Esophagus (tissue), 2 donors: ENCODE measurements at regions not wholly inside any gene's neighbourhood (a gene's known extent, or its start where the extent isn't known, plus 50 kb on each side); places are given as distances from the start of the nearest gene placed in this dataset.
"Not testable (repeated sequence)": the region's sequence is repeated elsewhere in the genome, so short reads cannot be mapped to it uniquely, and the experiment has no call there.

Source experiments
- H3K27ac ChIP-seq, 2 donors: one replicate each; pipeline ENCODE4 v1.5.1; 2013; ENCODE audit warnings: low read depth in 2 of 2, mild to moderate bottlenecking in 2 of 2, inconsistent platforms in 1 of 2, low read length in 1 of 2, moderate library complexity in 1 of 2
- H3K27me3 ChIP-seq, 2 donors: one replicate each; pipeline ENCODE4 v1.6.1; 2013; ENCODE audit warnings: low read length in 2 of 2, control low read depth in 1 of 2, mild to moderate bottlenecking in 1 of 2; ENCODE audit not compliant: insufficient read depth in 2 of 2, control insufficient read depth in 1 of 2
- H3K36me3 ChIP-seq, 2 donors: one replicate each; pipeline ENCODE4 v1.6.1; 2013; ENCODE audit warnings: low read length in 1 of 2; ENCODE audit not compliant: control insufficient read depth in 2 of 2, insufficient read depth in 2 of 2
- H3K4me1 ChIP-seq, 2 donors: one replicate each; pipeline ENCODE4 v1.6.1; 2013; ENCODE audit warnings: low read length in 1 of 2; ENCODE audit not compliant: control insufficient read depth in 2 of 2, insufficient read depth in 2 of 2
- H3K4me3 ChIP-seq, 2 donors: one replicate each; pipeline ENCODE4 v1.5.1; 2013; ENCODE audit warnings: low read length in 2 of 2, mild to moderate bottlenecking in 2 of 2, low read depth in 1 of 2, moderate library complexity in 1 of 2
- H3K9me3 ChIP-seq, 2 donors: one replicate each; pipeline ENCODE4 v1.6.1; 2013; ENCODE audit warnings: mild to moderate bottlenecking in 2 of 2, low read depth in 1 of 2, low read length in 1 of 2, moderate library complexity in 1 of 2; ENCODE audit not compliant: control insufficient read depth in 2 of 2, insufficient read depth in 1 of 2
- WGBS, 2 donors: extraction: QIAGEN DNeasy Blood & Tissue Kit; methylation state at CpG; one replicate each; pipeline ENCODE4 v1.1.7; 2013; 5-methylcytosine and 5-hydroxymethylcytosine counted together
- donor health status: healthy with polysubstance abuse.
- donor health status: Bipolar disorder and iron deficiency.

GRCh38 chrX:138859421-138859820, 147.9 kb upstream of the FGF13 start:
- 59 to 70% methylated on average over 2 of the region's 2 CpGs for WGBS, 2 donors
- Histone ChIP-seq H3K27ac (no peak overlapping the region), H3K36me3 (no peaks in the 10 kb centered on the region), H3K4me3 (no peak overlapping the region), H3K27me3 (peaks cover 0 to 2% of the 10 kb centered on the region in 2 donors), H3K4me1 (no peaks in the 10 kb centered on the region), H3K9me3 (no peaks in the 10 kb centered on the region)

GRCh38 chrX:138858951-138859350, 147.4 kb upstream of the FGF13 start:
- H3K9me3 ChIP-seq: no peaks in the 10 kb centered on the region
- H3K4me3 ChIP-seq: no peak overlapping the region
- no peaks in the 10 kb centered on the region for H3K4me1 ChIP-seq
- 45 to 74% methylated on average over 4 of the region's 4 CpGs for WGBS, 2 donors
- peaks cover 0 to 2% of the 10 kb centered on the region in 2 donors for H3K27me3 ChIP-seq
- H3K27ac ChIP-seq: no peak overlapping the region
- H3K36me3 ChIP-seq: no peaks in the 10 kb centered on the region

- no peaks in the 10 kb centered on the region for H3K4me1 ChIP-seq
- 9 to 37% methylated on average over 4 of the region's 4 CpGs for WGBS, 2 donors
- H3K27ac ChIP-seq: no peak overlapping the region
- no peaks in the 10 kb centered on the region for H3K36me3 ChIP-seq
- no peaks in the 10 kb centered on the region for H3K9me3 ChIP-seq
- H3K4me3 ChIP-seq: no peak overlapping the region
- peaks cover 0 to 2% of the 10 kb centered on the region in 2 donors for H3K27me3 ChIP-seq
These were observed 146.9 kb upstream of the FGF13 start for GRCh38 chrX:138858438-138858837.

- H3K9me3 ChIP-seq: no peaks in the 10 kb centered on the region
- peaks cover 0 to 2% of the 10 kb centered on the region in 2 donors for H3K27me3 ChIP-seq
- 62 to 72% methylated on average over 12 of the region's 12 CpGs for WGBS, 2 donors
- H3K27ac ChIP-seq: no peak overlapping the region
- H3K4me3 ChIP-seq: no peak overlapping the region
- no peaks in the 10 kb centered on the region for H3K36me3 ChIP-seq
- no peaks in the 10 kb centered on the region for H3K4me1 ChIP-seq
These were observed 145.5 kb upstream of the FGF13 start for GRCh38 chrX:138856881-138857604.

- Histone ChIP-seq H3K9me3 (no peaks in the 10 kb centered on the region), H3K27ac (no peak overlapping the region), H3K27me3 (peaks cover 0 to 2% of the 10 kb centered on the region in 2 donors), H3K4me1 (no peaks in the 10 kb centered on the region), H3K4me3 (no peak overlapping the region), H3K36me3 (no peaks in the 10 kb centered on the region)
- WGBS, 2 donors: 22 to 44% methylated on average over 2 of the region's 2 CpGs
These were observed 142.4 kb upstream of the FGF13 start for GRCh38 chrX:138853936-138854335.

- no peaks in the 10 kb centered on the region for H3K27me3 ChIP-seq
- 83 to 88% methylated on average over 2 of the region's 2 CpGs for WGBS, 2 donors
- no peak overlapping the region for H3K27ac ChIP-seq
- H3K9me3 ChIP-seq: no peaks in the 10 kb centered on the region
- no peaks in the 10 kb centered on the region for H3K36me3 ChIP-seq
- no peak overlapping the region for H3K4me3 ChIP-seq
- no peaks in the 10 kb centered on the region for H3K4me1 ChIP-seq
These were observed 138.0 kb upstream of the FGF13 start for GRCh38 chrX:138849521-138849920.

- H3K27me3 ChIP-seq: no peaks in the 10 kb centered on the region
- no peaks in the 10 kb centered on the region for H3K36me3 ChIP-seq
- no peak overlapping the region for H3K27ac ChIP-seq
- no peaks in the 10 kb centered on the region for H3K9me3 ChIP-seq
- H3K4me3 ChIP-seq: no peak overlapping the region
- 49 to 56% methylated on average over 3 of the region's 3 CpGs for WGBS, 2 donors
- H3K4me1 ChIP-seq: no peaks in the 10 kb centered on the region
These were observed 136.4 kb upstream of the FGF13 start for GRCh38 chrX:138847930-138848329.

- no peaks in the 10 kb centered on the region for H3K36me3 ChIP-seq
- H3K27me3 ChIP-seq: peaks cover 0 to 4% of the 10 kb centered on the region in 2 donors
- no peak overlapping the region for H3K4me3 ChIP-seq
- no peaks in the 10 kb centered on the region for H3K4me1 ChIP-seq
- H3K9me3 ChIP-seq: no peaks in the 10 kb centered on the region
- 46 to 55% methylated on average over 3 of the region's 3 CpGs for WGBS, 2 donors
- no peak overlapping the region for H3K27ac ChIP-seq
These were observed 134.3 kb upstream of the FGF13 start for GRCh38 chrX:138845786-138846185.

GRCh38 chrX:138807400-138807799, 95.9 kb upstream of the FGF13 start:
- not testable (repeated sequence) for H3K27ac ChIP-seq, H3K27me3 ChIP-seq, H3K4me3 ChIP-seq, H3K4me1 ChIP-seq, H3K36me3 ChIP-seq, H3K9me3 ChIP-seq
- WGBS, 2 donors: 100% methylated on average over 1 of the region's 1 CpG

- H3K27ac ChIP-seq: no peak overlapping the region
- no peaks in the 10 kb centered on the region for H3K36me3 ChIP-seq
- H3K4me1 ChIP-seq: no peaks in the 10 kb centered on the region
- H3K4me3 ChIP-seq: no peak overlapping the region
- H3K9me3 ChIP-seq: no peaks in the 10 kb centered on the region
- WGBS, 2 donors: 63 to 73% methylated on average over 1 of the region's 1 CpG
- no peaks in the 10 kb centered on the region for H3K27me3 ChIP-seq
These were observed 82.7 kb upstream of the FGF13 start for GRCh38 chrX:138794246-138794645.
